Body of pancreas (tissue), 4 donors: ENCODE measurements at regions not wholly inside any gene's neighbourhood (a gene's known extent, or its start where the extent isn't known, plus 50 kb on each side); places are given as distances from the start of the nearest gene placed in this dataset.

ENCODE experiments used
- CTCF ChIP-seq, 7 experiments: fragments of 450-650 bp in 4 of 7; fragments of 200-600 bp in 3 of 7; sonication (generic) in 3 of 7; IDR thresholded peaks; one replicate each; pipeline ENCODE4 v1.5.1; 2016 to 2019; ENCODE audit warnings: antibody characterized with exemption in 7 of 7
- POLR2A ChIP-seq, 3 donors: fragments of 450-650 bp; IDR thresholded peaks; one replicate each; pipeline ENCODE4 v1.6.1; 2016; ENCODE audit warnings: antibody characterized with exemption in 3 of 3, mild to moderate bottlenecking in 2 of 3

- TF ChIP-seq CTCF (IDR thresholded peaks at IDR 0.05) (no peak), POLR2A (IDR thresholded peaks at IDR 0.05) (no peak)
These were observed 81.8 kb upstream of the C21orf91 start for GRCh38 chr21:17900990-17901385.
